ENCODE measurements at regions not wholly inside any gene's neighbourhood (a gene's known extent, or its start where the extent isn't known, plus 50 kb on each side); places are given as distances from the start of the nearest gene placed in this dataset.

DNA sequence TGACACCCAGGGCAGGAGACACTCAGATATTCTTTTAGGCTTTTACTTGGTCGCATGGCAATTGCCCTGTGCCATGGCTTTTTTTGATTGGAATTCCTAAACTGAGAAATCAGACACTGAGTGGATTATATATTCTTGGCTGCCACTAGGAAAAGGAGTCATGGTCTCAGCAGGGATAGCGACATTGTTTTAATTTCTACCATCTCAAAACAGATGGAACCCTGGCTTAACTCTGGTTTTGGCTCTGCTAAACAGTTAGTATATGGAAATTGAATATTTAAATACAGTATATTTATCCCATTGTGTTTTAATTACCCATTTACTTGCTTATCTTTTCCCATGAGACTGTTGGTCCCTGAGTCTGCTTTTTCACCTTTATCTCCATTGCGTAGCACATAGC is 84.0 kb downstream of the DACT1 start:
- Histone ChIP-seq H3K36me3 (ENCODE audit: control insufficient read depth in 2 of 2, insufficient read depth in 2 of 2, low read length in 1 of 2) (no peaks in the 10 kb centered on the region), H3K79me2 (ENCODE audit: control insufficient read depth, insufficient read depth, low read length) (no peaks in the 10 kb centered on the region), H3K27me3 (replicated peaks in 1 of 2; ENCODE audit: control insufficient read depth in 2 of 2, insufficient read depth in 2 of 2, low read length in 1 of 2) (no peaks in the 10 kb centered on the region; a peak in 1 of 4 replicates), H3K9me3 (replicated peaks; ENCODE audit: control insufficient read depth, insufficient read depth, low read length) (no peaks in the 10 kb centered on the region), H2AFZ (ENCODE audit: control insufficient read depth, low read depth, low read length) (no peak overlapping the region), H3K4me2 (ENCODE audit: control insufficient read depth, insufficient read depth) (no peak overlapping the region), H3K9ac (ENCODE audit: control insufficient read depth, insufficient read depth, low read length) (no peak overlapping the region), H3K4me1 (ENCODE audit: control insufficient read depth, insufficient read depth, low read length) (no peaks in the 10 kb centered on the region), H4K20me1 (ENCODE audit: control insufficient read depth, insufficient read depth) (no peaks in the 10 kb centered on the region), H3K4me3 (no peak overlapping the region), H3K27ac (ENCODE audit: control insufficient read depth, insufficient read depth) (no peak overlapping the region)
- intact Hi-C loops (cut with micrococcal nuclease; ENCODE audit: unreplicated experiment) = no loop called here
- TF ChIP-seq ETV6 (conservative IDR thresholded peaks at IDR 0.05 in 1 of 2, IDR thresholded peaks at IDR 0.05 in 1 of 2; ENCODE audit: borderline replicate concordance in 1 of 2, low read depth in 1 of 2) (no peak), BHLHE40 (IDR thresholded peaks at IDR 0.05; ENCODE audit: borderline replicate concordance in 1 of 2, low read depth in 2 of 2, low read length in 1 of 2) (no peak), RCOR1 (conservative IDR thresholded peaks at IDR 0.05; ENCODE audit: low read depth, low read length) (no peak), PML (IDR thresholded peaks at IDR 0.05; ENCODE audit: low read length) (no peak), POLR2AphosphoS5 (IDR thresholded peaks at IDR 0.05; ENCODE audit: low read length) (no peak), POU2F2 (IDR thresholded peaks at IDR 0.05; ENCODE audit: borderline replicate concordance, low read depth, low read length) (no peak), EZH2 (IDR thresholded peaks at IDR 0.05; ENCODE audit: borderline replicate concordance, control insufficient read depth, low read depth, low read length) (no peak), PAX8 (IDR thresholded peaks at IDR 0.05) (no peak), ZNF207 (IDR thresholded peaks at IDR 0.05; ENCODE audit: borderline replicate concordance) (no peak), MYC (IDR thresholded peaks at IDR 0.05; ENCODE audit: insufficient read depth, insufficient read length, insufficient replicate concordance, low read length, severe bottlenecking) (no peak)
- TF ChIP-seq, protein P1, sequence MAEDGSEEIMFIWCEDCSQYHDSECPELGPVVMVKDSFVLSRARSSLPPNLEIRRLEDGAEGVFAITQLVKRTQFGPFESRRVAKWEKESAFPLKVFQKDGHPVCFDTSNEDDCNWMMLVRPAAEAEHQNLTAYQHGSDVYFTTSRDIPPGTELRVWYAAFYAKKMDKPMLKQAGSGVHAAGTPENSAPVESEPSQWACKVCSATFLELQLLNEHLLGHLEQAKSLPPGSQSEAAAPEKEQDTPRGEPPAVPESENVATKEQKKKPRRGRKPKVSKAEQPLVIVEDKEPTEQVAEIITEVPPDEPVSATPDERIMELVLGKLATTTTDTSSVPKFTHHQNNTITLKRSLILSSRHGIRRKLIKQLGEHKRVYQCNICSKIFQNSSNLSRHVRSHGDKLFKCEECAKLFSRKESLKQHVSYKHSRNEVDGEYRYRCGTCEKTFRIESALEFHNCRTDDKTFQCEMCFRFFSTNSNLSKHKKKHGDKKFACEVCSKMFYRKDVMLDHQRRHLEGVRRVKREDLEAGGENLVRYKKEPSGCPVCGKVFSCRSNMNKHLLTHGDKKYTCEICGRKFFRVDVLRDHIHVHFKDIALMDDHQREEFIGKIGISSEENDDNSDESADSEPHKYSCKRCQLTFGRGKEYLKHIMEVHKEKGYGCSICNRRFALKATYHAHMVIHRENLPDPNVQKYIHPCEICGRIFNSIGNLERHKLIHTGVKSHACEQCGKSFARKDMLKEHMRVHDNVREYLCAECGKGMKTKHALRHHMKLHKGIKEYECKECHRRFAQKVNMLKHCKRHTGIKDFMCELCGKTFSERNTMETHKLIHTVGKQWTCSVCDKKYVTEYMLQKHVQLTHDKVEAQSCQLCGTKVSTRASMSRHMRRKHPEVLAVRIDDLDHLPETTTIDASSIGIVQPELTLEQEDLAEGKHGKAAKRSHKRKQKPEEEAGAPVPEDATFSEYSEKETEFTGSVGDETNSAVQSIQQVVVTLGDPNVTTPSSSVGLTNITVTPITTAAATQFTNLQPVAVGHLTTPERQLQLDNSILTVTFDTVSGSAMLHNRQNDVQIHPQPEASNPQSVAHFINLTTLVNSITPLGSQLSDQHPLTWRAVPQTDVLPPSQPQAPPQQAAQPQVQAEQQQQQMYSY (CRISPR knock-in tag; IDR thresholded peaks at IDR 0.05) = no peak
- TF ChIP-seq, protein P2, sequence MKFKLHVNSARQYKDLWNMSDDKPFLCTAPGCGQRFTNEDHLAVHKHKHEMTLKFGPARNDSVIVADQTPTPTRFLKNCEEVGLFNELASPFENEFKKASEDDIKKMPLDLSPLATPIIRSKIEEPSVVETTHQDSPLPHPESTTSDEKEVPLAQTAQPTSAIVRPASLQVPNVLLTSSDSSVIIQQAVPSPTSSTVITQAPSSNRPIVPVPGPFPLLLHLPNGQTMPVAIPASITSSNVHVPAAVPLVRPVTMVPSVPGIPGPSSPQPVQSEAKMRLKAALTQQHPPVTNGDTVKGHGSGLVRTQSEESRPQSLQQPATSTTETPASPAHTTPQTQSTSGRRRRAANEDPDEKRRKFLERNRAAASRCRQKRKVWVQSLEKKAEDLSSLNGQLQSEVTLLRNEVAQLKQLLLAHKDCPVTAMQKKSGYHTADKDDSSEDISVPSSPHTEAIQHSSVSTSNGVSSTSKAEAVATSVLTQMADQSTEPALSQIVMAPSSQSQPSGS (IDR thresholded peaks at IDR 0.05; ENCODE audit: low read length) = no peak
- TF ChIP-seq, protein P3, sequence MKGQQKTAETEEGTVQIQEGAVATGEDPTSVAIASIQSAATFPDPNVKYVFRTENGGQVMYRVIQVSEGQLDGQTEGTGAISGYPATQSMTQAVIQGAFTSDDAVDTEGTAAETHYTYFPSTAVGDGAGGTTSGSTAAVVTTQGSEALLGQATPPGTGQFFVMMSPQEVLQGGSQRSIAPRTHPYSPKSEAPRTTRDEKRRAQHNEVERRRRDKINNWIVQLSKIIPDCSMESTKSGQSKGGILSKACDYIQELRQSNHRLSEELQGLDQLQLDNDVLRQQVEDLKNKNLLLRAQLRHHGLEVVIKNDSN (IDR thresholded peaks at IDR 0.05; ENCODE audit: borderline replicate concordance, extremely low read length, insufficient read depth, low read depth, low read length) = no peak
- DNase-seq (ENCODE audit: low read depth, low spot score) = no peak
- RAD21 ChIA-PET (ENCODE audit: unreplicated experiment) = no interaction called here
- CTCF ChIA-PET = no interaction called here
- WGBS (ENCODE audit: insufficient coverage, insufficient replicate concordance, low lambda C conversion rate, missing lambda C conversion rate) = 56% methylated on average over 3 of the region's 3 CpGs
- in situ Hi-C loops (cut with MboI) = no loop called here
- SMC1A ChIA-PET (ENCODE audit: uncharacterized antibody, unreplicated experiment) = no interaction called here
- FAIRE-seq = no peak
- no peak for ATAC-seq
- BruUV-seq (replicated peaks) = no TSS peak
- POLR2A ChIA-PET = no interaction called here

Measured in GM12878 (cell line).